ENCODE measurements at regions not wholly inside any gene's neighbourhood (a gene's known extent, or its start where the extent isn't known, plus 50 kb on each side); places are given as distances from the start of the nearest gene placed in this dataset.

GRCh38 chr14:71604231-71604630, 328.0 kb upstream of the RGS6 start:
- no peak for TF ChIP-seq POLR2A (IDR thresholded peaks at IDR 0.05)
- TF ChIP-seq, protein P1, sequence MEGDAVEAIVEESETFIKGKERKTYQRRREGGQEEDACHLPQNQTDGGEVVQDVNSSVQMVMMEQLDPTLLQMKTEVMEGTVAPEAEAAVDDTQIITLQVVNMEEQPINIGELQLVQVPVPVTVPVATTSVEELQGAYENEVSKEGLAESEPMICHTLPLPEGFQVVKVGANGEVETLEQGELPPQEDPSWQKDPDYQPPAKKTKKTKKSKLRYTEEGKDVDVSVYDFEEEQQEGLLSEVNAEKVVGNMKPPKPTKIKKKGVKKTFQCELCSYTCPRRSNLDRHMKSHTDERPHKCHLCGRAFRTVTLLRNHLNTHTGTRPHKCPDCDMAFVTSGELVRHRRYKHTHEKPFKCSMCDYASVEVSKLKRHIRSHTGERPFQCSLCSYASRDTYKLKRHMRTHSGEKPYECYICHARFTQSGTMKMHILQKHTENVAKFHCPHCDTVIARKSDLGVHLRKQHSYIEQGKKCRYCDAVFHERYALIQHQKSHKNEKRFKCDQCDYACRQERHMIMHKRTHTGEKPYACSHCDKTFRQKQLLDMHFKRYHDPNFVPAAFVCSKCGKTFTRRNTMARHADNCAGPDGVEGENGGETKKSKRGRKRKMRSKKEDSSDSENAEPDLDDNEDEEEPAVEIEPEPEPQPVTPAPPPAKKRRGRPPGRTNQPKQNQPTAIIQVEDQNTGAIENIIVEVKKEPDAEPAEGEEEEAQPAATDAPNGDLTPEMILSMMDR (IDR thresholded peaks at IDR 0.05), result no peak

Data from right lobe of liver (tissue), 4 donors.